H1 (cell line): ENCODE measurements at regions not wholly inside any gene's neighbourhood (a gene's known extent, or its start where the extent isn't known, plus 50 kb on each side); places are given as distances from the start of the nearest gene placed in this dataset.

ENCODE experiments used
- CTCF ChIA-PET: fragments of 300-600 bp; sonication (Branson Sonifier 250); formaldehyde crosslinking; loops from one replicate; lab custom pipeline; 2021; ENCODE audit not compliant: partially characterized antibody; lab: Charles Lee
- POLR2A ChIA-PET: fragments of 300-600 bp; sonication (Branson Sonifier 250); formaldehyde crosslinking; loops from one replicate; lab custom pipeline; 2021; ENCODE audit warnings: inconsistent platforms; ENCODE audit not compliant: partially characterized antibody; lab: Charles Lee
- DNase-seq, 2 experiments: peaks; one replicate each; pipeline versions ENCODE4 v3.0.0 to v3.0.0-alpha.2; 2010 to 2022; ENCODE audit warnings: low spot score in 2 of 2, low read depth in 1 of 2, mixed read lengths in 1 of 2
- FAIRE-seq: peaks from 2 replicates; lab custom pipeline; 2011; peaks lifted over from hg19 to GRCh38; lab: Jason Lieb, UNC
- H2AFZ ChIP-seq: 2 replicates; pipeline ENCODE4 v1.8.1; 2012; ENCODE audit warnings: low read length, inconsistent platforms
- H2AK5ac ChIP-seq: 2 replicates; pipeline ENCODE4 v1.6.1; 2013; ENCODE audit warnings: low read depth, low read length
- H2BK120ac ChIP-seq: replicated peaks from 2 replicates; pipeline ENCODE3; 2013; ENCODE audit warnings: low read depth, low read length, inconsistent platforms
- H2BK12ac ChIP-seq: 2 replicates; pipeline ENCODE4 v1.6.1; 2013; ENCODE audit warnings: low read depth, low read length
- H2BK15ac ChIP-seq: 2 replicates; pipeline ENCODE4 v1.6.1; 2013; ENCODE audit warnings: low read length
- H2BK20ac ChIP-seq: 2 replicates; pipeline ENCODE4 v1.6.1; 2013; ENCODE audit warnings: low read length
- H2BK5ac ChIP-seq: 2 replicates; pipeline ENCODE4 v1.6.1; 2013; ENCODE audit warnings: low read depth, low read length
- H3K14ac ChIP-seq: 2 replicates; pipeline ENCODE4 v1.6.1; 2013; ENCODE audit warnings: inconsistent platforms; ENCODE audit not compliant: insufficient read length
- H3K18ac ChIP-seq: 2 replicates; pipeline ENCODE4 v1.6.1; 2013; ENCODE audit warnings: low read length; ENCODE audit errors: extremely low read depth
- H3K23ac ChIP-seq: 2 replicates; pipeline ENCODE4 v1.6.1; 2013; ENCODE audit warnings: inconsistent platforms; ENCODE audit not compliant: insufficient read length
- H3K23me2 ChIP-seq: 2 replicates; pipeline ENCODE4 v1.6.1; 2013; ENCODE audit warnings: low read depth, low read length
- H3K27ac ChIP-seq: 2 replicates; pipeline ENCODE4 v1.6.1; 2011; ENCODE audit warnings: low read depth, low read length, inconsistent platforms
- H3K27me3 ChIP-seq, 4 experiments: replicated peaks in 1 of 4; 1 replicate in 1 of 4; 2 replicates in 3 of 4; pipeline versions ENCODE4 v1.6.1 to v1.8.1; 2011 to 2013; ENCODE audit warnings: low read length in 3 of 4, mild to moderate bottlenecking in 3 of 4, inconsistent platforms in 2 of 4, mixed read lengths in 2 of 4, moderate library complexity in 1 of 4; ENCODE audit not compliant: control insufficient read depth in 3 of 4, insufficient read depth in 3 of 4; ENCODE audit errors: extremely low read depth in 1 of 4
- H3K36me3 ChIP-seq, 4 experiments: 2 replicates each; pipeline versions ENCODE4 v1.6.1 to v1.8.1; 2011 to 2013; ENCODE audit warnings: mild to moderate bottlenecking in 4 of 4, low read length in 3 of 4, moderate library complexity in 2 of 4, control low read depth in 1 of 4, inconsistent platforms in 1 of 4; ENCODE audit not compliant: insufficient read depth in 4 of 4, control insufficient read depth in 2 of 4
- H3K4ac ChIP-seq: replicated peaks from 2 replicates; pipeline ENCODE3; 2013; ENCODE audit warnings: low read length, low read depth, mixed read lengths, inconsistent platforms; ENCODE audit not compliant: insufficient read length
- H3K4me1 ChIP-seq, 4 experiments: replicated peaks in 1 of 4; 1 replicate in 1 of 4; 2 replicates in 3 of 4; pipeline versions ENCODE4 v1.6.1 to v1.8.1; 2011 to 2013; ENCODE audit warnings: low read length in 3 of 4, inconsistent platforms in 2 of 4, mixed read lengths in 1 of 4; ENCODE audit not compliant: insufficient read depth in 4 of 4, control insufficient read depth in 3 of 4
- H3K4me2 ChIP-seq, 2 experiments: 2 replicates each; pipeline versions ENCODE4 v1.6.1 to v1.8.1; 2011 to 2013; ENCODE audit warnings: low read depth in 2 of 2, low read length in 2 of 2, control low read depth in 1 of 2, inconsistent platforms in 1 of 2, mild to moderate bottlenecking in 1 of 2; ENCODE audit not compliant: insufficient read depth in 1 of 2
- H3K4me3 ChIP-seq, 4 experiments: fragments of 200-600, 300-600 bp in 1 of 4; sonication (generic), shearing (Covaris generic), sonication (Bioruptor Twin) in 1 of 4; 2 replicates each; pipeline versions ENCODE4 v1.5.1 to v1.8.1; 2011 to 2016; ENCODE audit warnings: low read length in 4 of 4, low read depth in 3 of 4, control low read depth in 2 of 4, inconsistent platforms in 2 of 4, mild to moderate bottlenecking in 2 of 4, mixed read lengths in 1 of 4, moderate library complexity in 1 of 4; ENCODE audit not compliant: insufficient read depth in 2 of 4; ENCODE audit errors: extremely low read depth in 1 of 4
- H3K56ac ChIP-seq: replicated peaks from 2 replicates; pipeline ENCODE3; 2013; ENCODE audit warnings: low read depth, mild to moderate bottlenecking, mixed read lengths, low read length, inconsistent platforms; ENCODE audit not compliant: insufficient read length
- H3K79me1 ChIP-seq: 2 replicates; pipeline ENCODE4 v1.6.1; 2013; ENCODE audit warnings: low read depth, low read length, control low read depth
- H3K79me2 ChIP-seq, 2 experiments: 2 replicates each; pipeline versions ENCODE4 v1.6.1 to v1.8.1; 2012 to 2013; ENCODE audit warnings: low read length in 2 of 2, mild to moderate bottlenecking in 2 of 2, inconsistent platforms in 1 of 2; ENCODE audit not compliant: insufficient read depth in 2 of 2, control insufficient read depth in 1 of 2
- H3K9ac ChIP-seq, 4 experiments: replicated peaks in 1 of 4; 1 replicate in 1 of 4; 2 replicates in 3 of 4; pipeline versions ENCODE4 v1.6.1 to v1.8.1; 2011 to 2013; ENCODE audit warnings: low read depth in 3 of 4, low read length in 3 of 4, control low read depth in 2 of 4, mild to moderate bottlenecking in 2 of 4, moderate library complexity in 2 of 4, inconsistent platforms in 1 of 4; ENCODE audit errors: extremely low read depth in 1 of 4
- H3K9me3 ChIP-seq, 2 experiments: 2 replicates each; pipeline versions ENCODE4 v1.6.1 to v1.8.1; 2012 to 2013; ENCODE audit warnings: mild to moderate bottlenecking in 2 of 2, moderate library complexity in 2 of 2, control low read depth in 1 of 2, inconsistent platforms in 1 of 2, low read depth in 1 of 2, low read length in 1 of 2, mixed read lengths in 1 of 2; ENCODE audit not compliant: insufficient read depth in 2 of 2
- H4K20me1 ChIP-seq, 2 experiments: replicated peaks in 1 of 2; 2 replicates each; pipeline versions ENCODE3 to v1.8.1; 2011 to 2013; ENCODE audit warnings: inconsistent platforms in 2 of 2, low read length in 2 of 2, mild to moderate bottlenecking in 1 of 2; ENCODE audit not compliant: insufficient read depth in 2 of 2, control insufficient read depth in 1 of 2
- H4K5ac ChIP-seq: 2 replicates; pipeline ENCODE4 v1.6.1; 2013; ENCODE audit warnings: low read length, low read depth, mixed read lengths, inconsistent platforms; ENCODE audit not compliant: insufficient read length
- H4K8ac ChIP-seq: 2 replicates; pipeline ENCODE4 v1.8.0; 2013; ENCODE audit warnings: mild to moderate bottlenecking, moderate library complexity, low read length, inconsistent platforms; ENCODE audit not compliant: insufficient read depth; ENCODE audit errors: extremely low read depth
- H4K91ac ChIP-seq: replicated peaks from 2 replicates; pipeline ENCODE3; 2013; ENCODE audit warnings: low read length, mixed read lengths, inconsistent platforms; ENCODE audit not compliant: insufficient read length
- EP300 ChIP-seq, 2 experiments: IDR thresholded peaks; 1 replicate in 1 of 2; 2 replicates in 1 of 2; pipeline ENCODE4 v1.6.1; 2011 to 2012; ENCODE audit warnings: low read depth in 2 of 2, low read length in 2 of 2, mild to moderate bottlenecking in 2 of 2, borderline replicate concordance in 1 of 2, inconsistent platforms in 1 of 2, moderate library complexity in 1 of 2
- JUN ChIP-seq: IDR thresholded peaks from 2 replicates; pipeline ENCODE4 v1.6.1; 2011; ENCODE audit warnings: low read depth, mild to moderate bottlenecking, improper control_type of control experiment, low read length
- KDM4A ChIP-seq: IDR thresholded peaks from one replicate; pipeline ENCODE4 v1.7.1; 2012; ENCODE audit warnings: low read depth, mild to moderate bottlenecking, moderate library complexity, low read length, inconsistent platforms; ENCODE audit not compliant: severe bottlenecking
- KDM5A ChIP-seq: fragments of 200-600 bp; IDR thresholded peaks from 2 replicates; pipeline ENCODE4 v1.7.1; 2012; ENCODE audit warnings: mild to moderate bottlenecking, low read length, inconsistent platforms, mixed read lengths
- MAFK ChIP-seq: IDR thresholded peaks from 2 replicates; pipeline ENCODE4 v1.6.1; 2012; ENCODE audit warnings: low read depth, mild to moderate bottlenecking, improper control_type of control experiment, low read length
- POLR2AphosphoS5 ChIP-seq: IDR thresholded peaks from 2 replicates; pipeline ENCODE4 v1.6.1; 2011; ENCODE audit warnings: low read depth, low read length
- RFX5 ChIP-seq: IDR thresholded peaks from 2 replicates; pipeline ENCODE4 v1.6.1; 2011; ENCODE audit warnings: low read depth, low read length, improper control_type of control experiment, borderline replicate concordance
- SP1 ChIP-seq: IDR thresholded peaks from 2 replicates; pipeline ENCODE4 v1.6.1; 2011; ENCODE audit warnings: low read depth, low read length
- SRF ChIP-seq: IDR thresholded peaks from 2 replicates; pipeline ENCODE4 v1.6.1; 2011; ENCODE audit warnings: mild to moderate bottlenecking, low read depth, low read length, moderate library complexity
- TAF1 ChIP-seq: IDR thresholded peaks from 2 replicates; pipeline ENCODE4 v1.6.1; 2011; ENCODE audit warnings: mild to moderate bottlenecking, low read depth, low read length
- TAF7 ChIP-seq: optimal IDR thresholded peaks from 2 replicates; pipeline ENCODE3; 2011; ENCODE audit warnings: low read depth, mild to moderate bottlenecking, inconsistent platforms, low read length, moderate library complexity, borderline replicate concordance

DNA sequence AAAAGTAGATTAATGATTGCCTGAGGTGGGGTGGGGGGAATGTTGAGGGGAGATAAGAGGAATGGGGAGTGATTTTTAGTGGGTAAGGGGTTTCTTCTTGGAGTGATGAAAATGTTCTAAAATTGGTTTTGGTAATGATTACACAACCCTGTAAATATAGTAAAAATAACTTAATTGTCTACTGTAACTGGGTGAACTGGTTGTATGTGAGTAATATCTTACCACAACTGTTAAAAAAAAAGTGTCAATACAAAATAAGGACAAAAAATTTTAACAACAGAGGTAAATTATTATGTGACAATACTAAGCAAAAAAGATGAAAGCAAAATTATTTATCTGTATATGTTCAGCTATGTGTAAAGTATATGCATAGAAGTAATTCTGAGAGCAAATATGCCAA is 86.3 kb upstream of the RASSF8 start:
- POLR2A ChIA-PET: no interaction called here
- no peak for TF ChIP-seq POLR2AphosphoS5
- TF ChIP-seq KDM4A: no peak
- TF ChIP-seq EP300 (IDR thresholded peaks at IDR 0.05; ENCODE audit: borderline replicate concordance in 1 of 2, low read depth in 2 of 2, low read length in 2 of 2): no peak
- TF ChIP-seq SP1: no peak
- TF ChIP-seq RFX5: no peak
- TF ChIP-seq SRF: no peak
- TF ChIP-seq JUN: no peak
- no peak for TF ChIP-seq TAF1
- TF ChIP-seq MAFK: no peak
- no peak for TF ChIP-seq TAF7
- no peak for TF ChIP-seq KDM5A
- TF ChIP-seq, all 59 proteins: peak for 0
- no peak overlapping the region for H3K18ac ChIP-seq
- H3K79me2 ChIP-seq: no peaks in the 10 kb centered on the region
- H3K9ac ChIP-seq: no peak overlapping the region
- no peak overlapping the region for H2BK20ac ChIP-seq
- H3K23ac ChIP-seq: no peak overlapping the region
- H2BK12ac ChIP-seq: no peak overlapping the region
- no peak overlapping the region for H4K5ac ChIP-seq
- H3K56ac ChIP-seq: no peak overlapping the region
- H3K27me3 ChIP-seq: no peaks in the 10 kb centered on the region
- no peak for DNase-seq
- H3K27ac ChIP-seq: no peak overlapping the region
- no peak overlapping the region for H3K4ac ChIP-seq
- no peaks in the 10 kb centered on the region for H3K4me1 ChIP-seq
- H3K14ac ChIP-seq: no peak overlapping the region
- no peaks in the 10 kb centered on the region for H3K23me2 ChIP-seq
- no peak overlapping the region for H3K4me3 ChIP-seq
- no peaks in the 10 kb centered on the region for H3K36me3 ChIP-seq
- H3K9me3 ChIP-seq: no peaks in the 10 kb centered on the region
- no peak overlapping the region for H2AK5ac ChIP-seq
- H3K79me1 ChIP-seq: no peaks in the 10 kb centered on the region
- H4K91ac ChIP-seq: no peak overlapping the region
- H3K4me2 ChIP-seq: no peak overlapping the region
- CTCF ChIA-PET: interaction anchor here (0.6 kb wide), 1 partner anchor 1681 kb away, joined by 3 read pairs; no protein-coding TSS in a partner anchor
- H2BK5ac ChIP-seq: no peak overlapping the region
- H4K20me1 ChIP-seq: no peaks in the 10 kb centered on the region
- H4K8ac ChIP-seq: no peak overlapping the region
- no peak overlapping the region for H2BK15ac ChIP-seq
- H2BK120ac ChIP-seq: no peak overlapping the region
- H2AFZ ChIP-seq: no peak overlapping the region
- FAIRE-seq: no peak
